ENCODE measurements at regions not wholly inside any gene's neighbourhood (a gene's known extent, or its start where the extent isn't known, plus 50 kb on each side); places are given as distances from the start of the nearest gene placed in this dataset.

- ATAC-seq (ENCODE audit: poor library complexity) = no peak
- no peak for TF ChIP-seq CTCF (IDR thresholded peaks at IDR 0.05)
- Mint-ChIP-seq H3K4me1 (ENCODE audit: low read depth) (no peaks in the 10 kb centered on the region), H3K4me3 (no peak overlapping the region), H3K27me3 (no peaks in the 10 kb centered on the region), H3K36me3 (ENCODE audit: low read depth) (no peaks in the 10 kb centered on the region), H3K27ac (no peak overlapping the region), H3K9me3 (peaks cover 7% of the 10 kb centered on the region)
- ChIA-PET CTCF (no interaction called here), POLR2A (no interaction called here)
- Histone ChIP-seq H3K27ac (ENCODE audit: low read depth in 1 of 2, low read length in 2 of 2) (no peak overlapping the region), H3K36me3 (ENCODE audit: insufficient read depth, low read length) (no peaks in the 10 kb centered on the region), H3K4me3 (ENCODE audit: low read length) (no peak overlapping the region), H3K4me1 (ENCODE audit: insufficient read depth, low read length) (no peaks in the 10 kb centered on the region), H3K9me3 (ENCODE audit: control insufficient read depth in 1 of 2, insufficient read depth in 1 of 2, low read length in 2 of 2) (peaks cover 0 to 4% of the 10 kb centered on the region in 2 experiments), H3K27me3 (ENCODE audit: control insufficient read depth in 1 of 2, insufficient read depth in 2 of 2, low read length in 2 of 2) (no peaks in the 10 kb centered on the region)
- intact Hi-C loops (cut with DNase I, micrococcal nuclease) = no loop called here
- no peak for DNase-seq
Observed at GRCh38 chr11:81979448-81979847, 754.2 kb downstream of the FAM181B start.

- H3K4me1 Mint-ChIP-seq (ENCODE audit: low read depth) = peaks cover 6% of the 10 kb centered on the region
- H3K4me3 ChIP-seq (ENCODE audit: low read length) = no peak overlapping the region
- H3K27ac Mint-ChIP-seq = no peak overlapping the region
- ChIA-PET POLR2A (no interaction called here), CTCF (no interaction called here)
- DNase-seq (no peak), ATAC-seq (ENCODE audit: poor library complexity) (no peak)
- peaks cover 7% of the 10 kb centered on the region for H3K9me3 Mint-ChIP-seq
- peaks cover 0 to 8% of the 10 kb centered on the region in 2 experiments for H3K9me3 ChIP-seq (ENCODE audit: control insufficient read depth in 1 of 2, insufficient read depth in 1 of 2, low read length in 2 of 2)
- no peak for TF ChIP-seq CTCF (IDR thresholded peaks at IDR 0.05)
- intact Hi-C loops (cut with DNase I, micrococcal nuclease) = no loop called here
- no peaks in the 10 kb centered on the region for H3K27me3 ChIP-seq (ENCODE audit: control insufficient read depth in 1 of 2, insufficient read depth in 2 of 2, low read length in 2 of 2)
- no peaks in the 10 kb centered on the region for H3K27me3 Mint-ChIP-seq
- H3K27ac ChIP-seq (ENCODE audit: low read depth in 1 of 2, low read length in 2 of 2) = no peak overlapping the region
- H3K4me3 Mint-ChIP-seq = no peak overlapping the region
- no peaks in the 10 kb centered on the region for H3K36me3 ChIP-seq (ENCODE audit: insufficient read depth, low read length)
- H3K4me1 ChIP-seq (ENCODE audit: insufficient read depth, low read length) = no peaks in the 10 kb centered on the region
- H3K36me3 Mint-ChIP-seq (ENCODE audit: low read depth) = no peaks in the 10 kb centered on the region
Observed at GRCh38 chr11:81975261-81975900, 758.3 kb downstream of the FAM181B start.

- Mint-ChIP-seq H3K27ac (no peak overlapping the region), H3K4me1 (ENCODE audit: low read depth) (peaks cover 6% of the 10 kb centered on the region), H3K9me3 (no peaks in the 10 kb centered on the region), H3K27me3 (no peaks in the 10 kb centered on the region), H3K36me3 (ENCODE audit: low read depth) (no peaks in the 10 kb centered on the region), H3K4me3 (no peak overlapping the region)
- ChIA-PET CTCF (no interaction called here), POLR2A (interaction anchor here (0.7 kb wide), 1 partner anchor 82 kb away, joined by 4 read pairs; no protein-coding TSS in a partner anchor)
- no peak overlapping the region for H3K4me3 ChIP-seq (ENCODE audit: low read length)
- H3K9me3 ChIP-seq (ENCODE audit: control insufficient read depth in 1 of 2, insufficient read depth in 1 of 2, low read length in 2 of 2) = peaks cover 0 to 5% of the 10 kb centered on the region in 2 experiments
- no peaks in the 10 kb centered on the region for H3K36me3 ChIP-seq (ENCODE audit: insufficient read depth, low read length)
- no peak for TF ChIP-seq CTCF (IDR thresholded peaks at IDR 0.05)
- H3K27ac ChIP-seq (ENCODE audit: low read depth in 1 of 2, low read length in 2 of 2) = no peak overlapping the region
- H3K4me1 ChIP-seq (ENCODE audit: insufficient read depth, low read length) = no peaks in the 10 kb centered on the region
- intact Hi-C loops (cut with DNase I, micrococcal nuclease) = no loop called here
- no peak for ATAC-seq (ENCODE audit: poor library complexity)
- no peaks in the 10 kb centered on the region for H3K27me3 ChIP-seq (ENCODE audit: control insufficient read depth in 1 of 2, insufficient read depth in 2 of 2, low read length in 2 of 2)
- DNase-seq = no peak
Observed at GRCh38 chr11:81970886-81971285, 762.8 kb downstream of the FAM181B start.

All from CD4-positive, alpha-beta T cell (primary cell).